Peyer's patch (tissue), 4 donors: ENCODE measurements at regions not wholly inside any gene's neighbourhood (a gene's known extent, or its start where the extent isn't known, plus 50 kb on each side); places are given as distances from the start of the nearest gene placed in this dataset.

Experiments
- CTCF ChIP-seq, 6 experiments: fragments of 450-650 bp in 4 of 6; fragments of 200-600 bp in 2 of 6; sonication (generic) in 1 of 6; IDR thresholded peaks; one replicate each; pipeline ENCODE4 v1.5.1; 2017 to 2019; ENCODE audit warnings: antibody characterized with exemption in 6 of 6, mild to moderate bottlenecking in 3 of 6, moderate library complexity in 1 of 6
- POLR2A ChIP-seq, 2 donors: fragments of 450-650 bp; IDR thresholded peaks; one replicate each; pipeline ENCODE4 v1.5.1; 2017; ENCODE audit warnings: antibody characterized with exemption in 2 of 2, mild to moderate bottlenecking in 2 of 2, moderate library complexity in 2 of 2

GRCh38 chr15:62316413-62317060, 151.5 kb upstream of the C2CD4B start:
- TF ChIP-seq CTCF (IDR thresholded peaks at IDR 0.05) (no peak), POLR2A (IDR thresholded peaks at IDR 0.05) (no peak)
